Neural progenitor cell (in vitro differentiated cells): ENCODE measurements at regions not wholly inside any gene's neighbourhood (a gene's known extent, or its start where the extent isn't known, plus 50 kb on each side); places are given as distances from the start of the nearest gene placed in this dataset.

Experiments
- EZH2 ChIP-seq: fragments of 200-600 bp; sonication (generic); IDR thresholded peaks from 2 replicates; pipeline ENCODE4 v1.6.1; 2017; ENCODE audit warnings: antibody characterized with exemption, mild to moderate bottlenecking, moderate library complexity
- TF ChIP-seq, protein P1 (sequence below): fragments of 200-600 bp; sonication (generic); IDR thresholded peaks from 2 replicates; pipeline ENCODE4 v1.5.1; 2017; ENCODE audit warnings: antibody characterized with exemption, mild to moderate bottlenecking

DNA sequence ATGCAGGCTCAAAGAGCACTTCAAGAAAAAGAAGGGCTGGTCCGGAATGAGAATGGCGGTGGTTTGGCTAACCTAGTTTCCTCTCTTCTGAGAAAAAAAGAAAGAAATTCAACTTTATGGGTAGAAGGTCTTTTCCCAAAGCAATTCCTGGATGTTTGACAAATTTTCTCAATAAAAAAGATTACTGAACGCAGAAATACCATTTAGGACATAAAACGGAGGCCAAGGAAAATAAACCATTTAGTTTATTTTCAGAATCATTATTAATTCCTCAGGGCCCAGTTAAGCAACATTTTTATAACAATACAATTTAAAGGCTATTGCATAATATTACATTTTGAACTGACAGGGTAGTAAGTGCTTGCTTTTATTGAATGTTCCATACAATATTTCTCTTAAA lies 284.6 kb upstream of the ANKRD30A start:
- TF ChIP-seq, protein P1, sequence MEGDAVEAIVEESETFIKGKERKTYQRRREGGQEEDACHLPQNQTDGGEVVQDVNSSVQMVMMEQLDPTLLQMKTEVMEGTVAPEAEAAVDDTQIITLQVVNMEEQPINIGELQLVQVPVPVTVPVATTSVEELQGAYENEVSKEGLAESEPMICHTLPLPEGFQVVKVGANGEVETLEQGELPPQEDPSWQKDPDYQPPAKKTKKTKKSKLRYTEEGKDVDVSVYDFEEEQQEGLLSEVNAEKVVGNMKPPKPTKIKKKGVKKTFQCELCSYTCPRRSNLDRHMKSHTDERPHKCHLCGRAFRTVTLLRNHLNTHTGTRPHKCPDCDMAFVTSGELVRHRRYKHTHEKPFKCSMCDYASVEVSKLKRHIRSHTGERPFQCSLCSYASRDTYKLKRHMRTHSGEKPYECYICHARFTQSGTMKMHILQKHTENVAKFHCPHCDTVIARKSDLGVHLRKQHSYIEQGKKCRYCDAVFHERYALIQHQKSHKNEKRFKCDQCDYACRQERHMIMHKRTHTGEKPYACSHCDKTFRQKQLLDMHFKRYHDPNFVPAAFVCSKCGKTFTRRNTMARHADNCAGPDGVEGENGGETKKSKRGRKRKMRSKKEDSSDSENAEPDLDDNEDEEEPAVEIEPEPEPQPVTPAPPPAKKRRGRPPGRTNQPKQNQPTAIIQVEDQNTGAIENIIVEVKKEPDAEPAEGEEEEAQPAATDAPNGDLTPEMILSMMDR = no peak
- no peak for TF ChIP-seq EZH2
